Panc1 (cell line): ENCODE measurements at regions not wholly inside any gene's neighbourhood (a gene's known extent, or its start where the extent isn't known, plus 50 kb on each side); places are given as distances from the start of the nearest gene placed in this dataset.
"Not testable (repeated sequence)": the region's sequence is repeated elsewhere in the genome, so short reads cannot be mapped to it uniquely, and the experiment has no call there.

Source experiments
- ATAC-seq: fragments of 200-7000 bp; cut with Tn5 transposase; 2 replicates; pipeline ENCODE4 v1.9.1; 2020; ENCODE audit warnings: mild to moderate bottlenecking, moderate library complexity
- BruUV-seq: library from RNA; stranded (reverse); fragments of 400-500 nt; replicated peaks from 2 replicates; lab custom pipeline; 2021; lab: Mats Ljungman, UMichigan
- CTCF ChIA-PET: fragments of 300-600 bp; sonication (Branson Sonifier 250); formaldehyde crosslinking; loops from one replicate; lab custom pipeline; 2022; ENCODE audit warnings: antibody characterized with exemption; lab: Charles Lee
- POLR2A ChIA-PET: fragments of 300-600 bp; sonication (Branson Sonifier 250); formaldehyde crosslinking; loops from one replicate; lab custom pipeline; 2022; ENCODE audit warnings: antibody characterized with exemption; lab: Charles Lee
- DNase-seq: peaks from one replicate; pipeline ENCODE4 v3.0.0-alpha.2; 2010; ENCODE audit warnings: low read depth, low spot score
- H3K27ac ChIP-seq: 2 replicates; pipeline ENCODE4 v1.5.1; 2011; ENCODE audit warnings: mild to moderate bottlenecking, low read length, inconsistent platforms
- H3K27me3 ChIP-seq: fragments of 200-500 bp; sonication (Bioruptor generic); 2 replicates; pipeline ENCODE4 v1.6.0; 2014; ENCODE audit warnings: low read length, inconsistent platforms; ENCODE audit not compliant: control insufficient read depth, insufficient read depth
- H3K36me3 ChIP-seq: fragments of 200-500 bp; sonication (Bioruptor generic); 2 replicates; pipeline ENCODE4 v1.5.1; 2014; ENCODE audit warnings: inconsistent platforms, mild to moderate bottlenecking, low read length, moderate library complexity; ENCODE audit not compliant: control insufficient read depth, insufficient read depth
- H3K4me1 ChIP-seq: 2 replicates; pipeline ENCODE4 v1.5.1; 2011; ENCODE audit warnings: inconsistent platforms, mild to moderate bottlenecking, low read length, moderate library complexity; ENCODE audit not compliant: control insufficient read depth, insufficient read depth
- H3K4me3 ChIP-seq, 2 experiments: 2 replicates each; pipeline ENCODE4 v1.5.1; 2011 to 2012; ENCODE audit warnings: low read depth in 2 of 2, low read length in 2 of 2, mild to moderate bottlenecking in 2 of 2, inconsistent platforms in 1 of 2, moderate library complexity in 1 of 2
- H3K9me3 ChIP-seq: fragments of 200-500 bp; sonication (Bioruptor generic); 2 replicates; pipeline ENCODE4 v1.5.1; 2014; ENCODE audit warnings: low read depth, mild to moderate bottlenecking, inconsistent platforms, low read length, moderate library complexity; ENCODE audit not compliant: control insufficient read depth, insufficient read depth
- POLR2AphosphoS5 ChIP-seq: IDR thresholded peaks from 2 replicates; pipeline ENCODE4 v1.6.1; 2012; ENCODE audit warnings: mild to moderate bottlenecking, low read depth, low read length, moderate library complexity
- SIN3A ChIP-seq: IDR thresholded peaks from 2 replicates; pipeline ENCODE4 v1.6.1; 2012; ENCODE audit warnings: low read depth, mild to moderate bottlenecking, low read length, moderate library complexity, borderline replicate concordance; ENCODE audit not compliant: insufficient read depth
- TCF7L2 ChIP-seq: IDR thresholded peaks from 2 replicates; pipeline ENCODE4 v1.6.1; 2011; ENCODE audit warnings: mild to moderate bottlenecking, low read depth, low read length, inconsistent platforms
- in situ Hi-C: cut with HindIII; loops from 2 replicates; pipeline ENCODE4 v1.10.0; 2016; ENCODE audit warnings: low sequenced_read_pairs, low pct_unique_long_range_greater_than_20kb
- intact Hi-C: fragments of 100-400 bp; cut with micrococcal nuclease; formaldehyde crosslinking; loops from one replicate; pipeline ENCODE4 v1.10.0; 2022; ENCODE audit not compliant: unreplicated experiment
- TF ChIP-seq, protein P1 (sequence below): fragments of 450-650 bp; IDR thresholded peaks from 2 replicates; pipeline ENCODE4 v1.5.1; 2017; ENCODE audit warnings: mild to moderate bottlenecking
- TF ChIP-seq, protein P2 (sequence below), 2 experiments: IDR thresholded peaks; 2 replicates each; pipeline ENCODE4 v1.6.1; 2011 to 2012; ENCODE audit warnings: low read depth in 2 of 2, control low read depth in 1 of 2, low read length in 1 of 2, mild to moderate bottlenecking in 1 of 2, moderate library complexity in 1 of 2; ENCODE audit not compliant: insufficient read depth in 1 of 2

DNA sequence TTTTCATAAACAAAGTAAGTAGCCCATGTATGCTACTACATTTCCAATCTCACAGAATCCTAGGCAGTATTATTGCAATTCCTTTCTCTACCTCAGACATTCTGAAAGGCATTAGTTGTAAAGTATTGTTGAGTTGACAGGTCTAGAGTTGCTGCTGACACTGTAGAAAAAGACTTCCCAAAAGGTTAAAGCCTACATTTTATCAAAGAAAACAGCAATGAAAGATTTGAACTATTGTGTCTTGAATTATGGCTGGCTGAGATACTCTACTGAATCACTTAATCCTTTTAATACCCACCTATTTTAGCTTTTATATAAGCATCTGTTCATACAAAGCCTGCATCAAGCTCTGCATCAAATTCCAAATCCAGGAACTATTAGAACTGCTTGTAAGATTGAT is 1082.0 kb downstream of the OLFM4 start:
- no peaks in the 10 kb centered on the region for H3K4me1 ChIP-seq
- POLR2A ChIA-PET: no interaction called here
- in situ Hi-C loops: no loop called here
- CTCF ChIA-PET: no interaction called here
- ATAC-seq: no peak
- no peak overlapping the region for H3K4me3 ChIP-seq
- no peak for DNase-seq
- TF ChIP-seq TCF7L2 (no peak), SIN3A (no peak), POLR2AphosphoS5 (no peak)
- TF ChIP-seq, protein P1, sequence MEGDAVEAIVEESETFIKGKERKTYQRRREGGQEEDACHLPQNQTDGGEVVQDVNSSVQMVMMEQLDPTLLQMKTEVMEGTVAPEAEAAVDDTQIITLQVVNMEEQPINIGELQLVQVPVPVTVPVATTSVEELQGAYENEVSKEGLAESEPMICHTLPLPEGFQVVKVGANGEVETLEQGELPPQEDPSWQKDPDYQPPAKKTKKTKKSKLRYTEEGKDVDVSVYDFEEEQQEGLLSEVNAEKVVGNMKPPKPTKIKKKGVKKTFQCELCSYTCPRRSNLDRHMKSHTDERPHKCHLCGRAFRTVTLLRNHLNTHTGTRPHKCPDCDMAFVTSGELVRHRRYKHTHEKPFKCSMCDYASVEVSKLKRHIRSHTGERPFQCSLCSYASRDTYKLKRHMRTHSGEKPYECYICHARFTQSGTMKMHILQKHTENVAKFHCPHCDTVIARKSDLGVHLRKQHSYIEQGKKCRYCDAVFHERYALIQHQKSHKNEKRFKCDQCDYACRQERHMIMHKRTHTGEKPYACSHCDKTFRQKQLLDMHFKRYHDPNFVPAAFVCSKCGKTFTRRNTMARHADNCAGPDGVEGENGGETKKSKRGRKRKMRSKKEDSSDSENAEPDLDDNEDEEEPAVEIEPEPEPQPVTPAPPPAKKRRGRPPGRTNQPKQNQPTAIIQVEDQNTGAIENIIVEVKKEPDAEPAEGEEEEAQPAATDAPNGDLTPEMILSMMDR: no peak
- TF ChIP-seq, protein P2, sequence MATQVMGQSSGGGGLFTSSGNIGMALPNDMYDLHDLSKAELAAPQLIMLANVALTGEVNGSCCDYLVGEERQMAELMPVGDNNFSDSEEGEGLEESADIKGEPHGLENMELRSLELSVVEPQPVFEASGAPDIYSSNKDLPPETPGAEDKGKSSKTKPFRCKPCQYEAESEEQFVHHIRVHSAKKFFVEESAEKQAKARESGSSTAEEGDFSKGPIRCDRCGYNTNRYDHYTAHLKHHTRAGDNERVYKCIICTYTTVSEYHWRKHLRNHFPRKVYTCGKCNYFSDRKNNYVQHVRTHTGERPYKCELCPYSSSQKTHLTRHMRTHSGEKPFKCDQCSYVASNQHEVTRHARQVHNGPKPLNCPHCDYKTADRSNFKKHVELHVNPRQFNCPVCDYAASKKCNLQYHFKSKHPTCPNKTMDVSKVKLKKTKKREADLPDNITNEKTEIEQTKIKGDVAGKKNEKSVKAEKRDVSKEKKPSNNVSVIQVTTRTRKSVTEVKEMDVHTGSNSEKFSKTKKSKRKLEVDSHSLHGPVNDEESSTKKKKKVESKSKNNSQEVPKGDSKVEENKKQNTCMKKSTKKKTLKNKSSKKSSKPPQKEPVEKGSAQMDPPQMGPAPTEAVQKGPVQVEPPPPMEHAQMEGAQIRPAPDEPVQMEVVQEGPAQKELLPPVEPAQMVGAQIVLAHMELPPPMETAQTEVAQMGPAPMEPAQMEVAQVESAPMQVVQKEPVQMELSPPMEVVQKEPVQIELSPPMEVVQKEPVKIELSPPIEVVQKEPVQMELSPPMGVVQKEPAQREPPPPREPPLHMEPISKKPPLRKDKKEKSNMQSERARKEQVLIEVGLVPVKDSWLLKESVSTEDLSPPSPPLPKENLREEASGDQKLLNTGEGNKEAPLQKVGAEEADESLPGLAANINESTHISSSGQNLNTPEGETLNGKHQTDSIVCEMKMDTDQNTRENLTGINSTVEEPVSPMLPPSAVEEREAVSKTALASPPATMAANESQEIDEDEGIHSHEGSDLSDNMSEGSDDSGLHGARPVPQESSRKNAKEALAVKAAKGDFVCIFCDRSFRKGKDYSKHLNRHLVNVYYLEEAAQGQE (IDR thresholded peaks at IDR 0.05; ENCODE audit: insufficient read depth in 1 of 2, low read depth in 2 of 2, low read length in 1 of 2): no peak
- BruUV-seq: no TSS peak
- H3K9me3 ChIP-seq: no peaks in the 10 kb centered on the region
- H3K36me3 ChIP-seq: no peaks in the 10 kb centered on the region
- intact Hi-C loops: no loop called here
- H3K27ac ChIP-seq: no peak overlapping the region
- H3K27me3 ChIP-seq: no peaks in the 10 kb centered on the region

DNA sequence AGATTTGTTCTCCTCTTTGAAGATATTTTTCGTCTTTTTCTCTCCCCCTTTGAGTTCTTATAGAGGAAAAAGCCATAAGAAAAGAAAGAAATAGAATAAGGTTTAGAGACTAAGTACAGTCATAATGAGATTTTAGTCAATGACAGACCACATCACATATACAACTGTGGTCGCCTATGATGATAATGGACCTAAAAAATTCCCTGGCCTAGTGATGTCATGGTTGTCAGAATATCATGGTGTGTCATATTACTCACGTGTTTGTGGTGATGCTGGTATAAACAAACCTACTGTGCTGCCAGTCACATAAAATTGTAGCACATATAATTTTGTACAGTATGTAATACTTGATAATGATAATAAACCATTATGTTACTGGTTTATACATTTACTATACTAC is 1096.1 kb downstream of the OLFM4 start:
- ATAC-seq (no peak), DNase-seq (no peak)
- Histone ChIP-seq H3K9me3 (no peaks in the 10 kb centered on the region), H3K27me3 (no peaks in the 10 kb centered on the region), H3K4me3 (no peak overlapping the region), H3K27ac (no peak overlapping the region), H3K36me3 (no peaks in the 10 kb centered on the region), H3K4me1 (no peaks in the 10 kb centered on the region)
- in situ Hi-C loops: no loop called here
- BruUV-seq: no TSS peak
- TF ChIP-seq, protein P1: no peak
- TF ChIP-seq, protein P2 (IDR thresholded peaks at IDR 0.05; ENCODE audit: insufficient read depth in 1 of 2, low read depth in 2 of 2, low read length in 1 of 2): no peak
- TF ChIP-seq POLR2AphosphoS5 (no peak), TCF7L2 (no peak), SIN3A (no peak)
- ChIA-PET POLR2A (no interaction called here), CTCF (no interaction called here)
- intact Hi-C loops: no loop called here

DNA sequence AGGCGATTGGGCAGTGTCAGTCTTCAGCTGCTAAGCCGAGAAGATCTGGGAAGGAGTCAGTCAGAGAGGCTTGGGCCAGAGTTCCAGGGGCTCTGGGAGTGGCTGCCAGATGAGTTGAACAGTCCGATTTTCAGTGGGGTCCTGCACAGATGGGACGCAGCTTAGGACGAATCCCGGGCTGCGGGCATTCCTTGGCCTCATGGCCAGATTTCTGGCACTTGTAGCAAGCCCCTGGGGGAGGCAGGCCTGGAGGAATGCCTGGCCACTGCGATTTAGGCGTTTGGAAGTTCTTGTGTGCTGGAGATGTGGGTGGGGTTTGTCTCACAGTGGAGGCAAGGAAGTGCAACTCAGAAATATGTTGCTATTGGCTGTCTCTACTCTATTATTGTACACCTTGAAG is 1102.3 kb downstream of the OLFM4 start:
- H3K27me3 ChIP-seq, DNase-seq, BruUV-seq, POLR2A ChIA-PET, H3K9me3 ChIP-seq, ATAC-seq, H3K36me3 ChIP-seq, intact Hi-C loops, in situ Hi-C loops, H3K4me1 ChIP-seq, H3K4me3 ChIP-seq, H3K27ac ChIP-seq, CTCF ChIA-PET: not testable (repeated sequence)

DNA sequence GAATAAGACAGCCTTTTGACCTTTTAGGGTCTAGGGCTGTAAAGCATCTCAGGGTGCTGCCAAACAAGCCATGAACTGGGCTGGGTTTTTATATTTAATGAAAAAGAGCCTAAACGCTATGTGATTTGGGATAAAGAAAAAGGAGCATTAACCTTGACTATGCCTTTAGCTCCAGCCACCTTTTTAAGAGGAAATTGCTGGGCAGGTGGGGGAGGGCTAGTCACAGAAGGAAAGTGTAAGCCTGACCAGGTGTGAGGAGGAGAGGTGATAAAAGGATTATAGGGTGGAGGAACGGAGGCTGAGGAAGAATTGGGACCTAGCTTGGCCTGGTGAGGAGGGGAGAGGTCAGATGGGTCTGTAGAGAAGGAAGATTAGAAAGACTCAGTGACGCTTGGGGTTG is 1102.8 kb downstream of the OLFM4 start:
- H3K36me3 ChIP-seq, H3K4me1 ChIP-seq, H3K27ac ChIP-seq, BruUV-seq, POLR2A ChIA-PET, H3K4me3 ChIP-seq, DNase-seq, H3K27me3 ChIP-seq, ATAC-seq, in situ Hi-C loops, CTCF ChIA-PET, intact Hi-C loops, H3K9me3 ChIP-seq: not testable (repeated sequence)
